ENCODE measurements at regions not wholly inside any gene's neighbourhood (a gene's known extent, or its start where the extent isn't known, plus 50 kb on each side); places are given as distances from the start of the nearest gene placed in this dataset. TPM values are rescaled to one million over a fixed set of nuclear protein-coding genes. Genes with fewer than 3 reads are reported as not detected.
"Not testable (repeated sequence)": the region's sequence is repeated elsewhere in the genome, so short reads cannot be mapped to it uniquely, and the experiment has no call there.

GRCh38 chr4:184961660-184962059, 56.6 kb upstream of the HELT start:
- no peak for TF ChIP-seq CTCF (IDR thresholded peaks at IDR 0.05)
- H3K4me3 Mint-ChIP-seq, result no peak overlapping the region
- H3K27me3 Mint-ChIP-seq (ENCODE audit: insufficient read depth), result peaks cover 26% of the 10 kb centered on the region
- peaks cover 14% of the 10 kb centered on the region for H3K9me3 Mint-ChIP-seq
- no peaks in the 10 kb centered on the region for H3K4me1 Mint-ChIP-seq (ENCODE audit: low read depth)
- DNase-seq, result no peak
- no peak overlapping the region for H3K27ac Mint-ChIP-seq
- peaks cover 5% of the 10 kb centered on the region for H3K36me3 Mint-ChIP-seq (ENCODE audit: low read depth)

DNA sequence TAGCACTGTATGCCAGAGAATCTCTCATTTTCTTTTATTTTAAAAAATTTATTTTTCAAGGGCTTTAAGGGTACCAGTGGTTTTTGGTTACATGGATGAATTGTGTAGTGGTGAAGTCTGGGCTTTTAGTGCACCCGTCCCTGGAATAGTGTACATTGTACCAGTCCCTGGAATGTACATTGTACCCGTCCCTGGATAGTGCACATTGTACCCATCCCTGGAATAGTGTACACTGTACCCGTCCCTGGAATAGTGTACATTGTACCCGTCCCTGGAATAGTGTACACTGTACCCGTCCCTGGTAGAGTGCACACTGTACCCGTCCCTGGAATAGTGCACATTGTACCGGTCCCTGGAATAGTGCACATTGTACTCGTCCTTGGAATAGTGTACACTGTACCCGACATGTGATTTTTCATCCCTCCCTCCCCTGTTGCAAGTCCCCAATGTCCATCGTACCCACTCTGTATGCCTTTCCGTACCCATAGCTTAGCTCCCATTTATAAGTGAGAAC, 56.1 kb upstream of the HELT start:
- H3K27ac Mint-ChIP-seq, result no peak overlapping the region
- TF ChIP-seq CTCF (IDR thresholded peaks at IDR 0.05), result no peak
- peaks cover 26% of the 10 kb centered on the region for H3K27me3 Mint-ChIP-seq (ENCODE audit: insufficient read depth)
- H3K36me3 Mint-ChIP-seq (ENCODE audit: low read depth), result peaks cover 5% of the 10 kb centered on the region
- H3K9me3 Mint-ChIP-seq, result peaks cover 14% of the 10 kb centered on the region
- no peak for DNase-seq
- no peak overlapping the region for H3K4me3 Mint-ChIP-seq
- H3K4me1 Mint-ChIP-seq (ENCODE audit: low read depth), result no peaks in the 10 kb centered on the region

- Mint-ChIP-seq H3K9me3 (peaks cover 19% of the 10 kb centered on the region), H3K27me3 (ENCODE audit: insufficient read depth) (peaks cover 17% of the 10 kb centered on the region)
- H3K27ac Mint-ChIP-seq; H3K4me3 Mint-ChIP-seq; DNase-seq; H3K36me3 Mint-ChIP-seq (ENCODE audit: low read depth); H3K4me1 Mint-ChIP-seq (ENCODE audit: low read depth): not testable (repeated sequence)
Measured at GRCh38 chr4:184965230-184966050, 52.9 kb upstream of the HELT start.

DNA sequence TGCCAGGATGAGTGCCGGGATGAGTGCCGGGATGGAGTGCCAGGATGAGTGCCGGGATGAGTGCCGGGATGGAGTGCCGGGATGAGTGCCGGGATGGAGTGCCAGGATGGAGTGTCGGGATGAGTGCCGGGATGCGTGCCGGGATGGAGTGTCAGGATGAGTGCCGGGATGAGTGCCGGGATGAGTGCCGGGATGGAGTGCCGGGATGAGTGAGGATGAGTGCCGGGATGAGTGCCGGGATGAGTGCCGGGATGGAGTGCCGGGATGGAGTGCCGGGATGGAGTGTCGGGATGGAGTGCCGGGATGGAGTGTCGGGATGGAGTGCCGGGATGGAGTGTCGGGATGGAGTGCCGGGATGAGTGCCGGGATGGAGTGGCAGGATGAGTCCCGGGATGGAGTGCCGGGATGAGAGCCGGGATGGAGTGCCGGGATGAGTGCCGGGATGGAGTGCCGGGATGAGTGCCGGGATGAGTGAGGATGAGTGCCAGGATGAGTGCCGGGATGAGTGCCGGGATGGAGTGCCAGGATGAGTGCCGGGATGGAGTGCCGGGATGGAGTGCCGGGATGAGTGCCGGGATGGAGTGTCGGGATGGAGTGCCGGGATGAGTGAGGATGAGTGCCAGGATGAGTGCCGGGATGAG, 52.1 kb upstream of the HELT start:
- not testable (repeated sequence) for H3K4me3 Mint-ChIP-seq; DNase-seq; H3K27ac Mint-ChIP-seq; H3K36me3 Mint-ChIP-seq (ENCODE audit: low read depth); H3K4me1 Mint-ChIP-seq (ENCODE audit: low read depth)
- H3K9me3 Mint-ChIP-seq, result peaks cover 19% of the 10 kb centered on the region
- H3K27me3 Mint-ChIP-seq (ENCODE audit: insufficient read depth), result peaks cover 13% of the 10 kb centered on the region

DNA sequence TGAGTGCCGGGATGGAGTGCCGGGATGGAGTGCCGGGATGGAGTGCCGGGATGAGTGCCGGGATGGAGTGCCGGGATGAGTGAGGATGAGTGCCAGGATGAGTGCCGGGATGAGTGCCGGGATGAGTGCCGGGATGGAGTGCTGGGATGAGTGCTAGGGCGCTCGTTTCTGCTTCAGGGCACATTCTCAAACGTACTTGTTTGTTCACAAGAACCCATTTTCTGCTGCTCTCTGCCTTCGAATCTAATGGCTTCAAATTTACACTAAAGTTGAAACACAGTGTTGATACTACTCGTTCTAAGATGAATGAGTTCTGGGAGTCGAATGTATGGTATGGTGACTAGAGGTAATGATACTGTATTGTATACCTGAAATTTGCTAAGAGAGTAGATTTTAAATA, 50.6 kb upstream of the HELT start:
- not testable (repeated sequence) for DNase-seq; H3K4me1 Mint-ChIP-seq (ENCODE audit: low read depth); H3K4me3 Mint-ChIP-seq; H3K27ac Mint-ChIP-seq; H3K27me3 Mint-ChIP-seq (ENCODE audit: insufficient read depth); H3K36me3 Mint-ChIP-seq (ENCODE audit: low read depth)
- H3K9me3 Mint-ChIP-seq, result peaks cover 22% of the 10 kb centered on the region

GRCh38 chr4:184968366-184968765, 49.9 kb upstream of the HELT start:
- Mint-ChIP-seq H3K27ac (no peak overlapping the region), H3K9me3 (peaks cover 22% of the 10 kb centered on the region), H3K4me1 (ENCODE audit: low read depth) (no peaks in the 10 kb centered on the region), H3K4me3 (no peak overlapping the region), H3K36me3 (ENCODE audit: low read depth) (peaks cover 5% of the 10 kb centered on the region), H3K27me3 (ENCODE audit: insufficient read depth) (peaks cover 6% of the 10 kb centered on the region)
- DNase-seq, result no peak
- no peak for TF ChIP-seq CTCF (IDR thresholded peaks at IDR 0.05)

Small RNA genes lying in the stretch of these regions (microRNA-seq; reads per million reads assigned to microRNA genes)
- not detected for gene MIR4455
